AG04449 (cell line): ENCODE measurements at regions not wholly inside any gene's neighbourhood (a gene's known extent, or its start where the extent isn't known, plus 50 kb on each side); places are given as distances from the start of the nearest gene placed in this dataset.

Source experiments
- CTCF ChIA-PET: fragments of 350-600 bp; formaldehyde crosslinking; extraction: SDS; loops from one replicate; lab custom pipeline; 2021; ENCODE audit warnings: antibody characterized with exemption; lab: Yijun Ruan, JAX
- POLR2A ChIA-PET: fragments of 400-600, 350-600 bp; formaldehyde crosslinking; extraction: SDS; loops from one replicate; lab custom pipeline; 2020; ENCODE audit warnings: antibody characterized with exemption, inconsistent platforms; lab: Yijun Ruan, JAX
- DNase-seq: peaks from one replicate; pipeline ENCODE4 v3.0.0-alpha.2; 2010; ENCODE audit warnings: low read depth, low spot score
- H3K4me3 ChIP-seq: 2 replicates; pipeline ENCODE4 v1.5.1; 2011; ENCODE audit warnings: low read depth, mild to moderate bottlenecking, control low read depth, low read length
- CTCF ChIP-seq: IDR thresholded peaks from one replicate; pipeline ENCODE4 v1.5.1; 2011; ENCODE audit warnings: mild to moderate bottlenecking, moderate library complexity, low read length, control low read depth, inconsistent platforms; ENCODE audit not compliant: insufficient read depth; ENCODE audit errors: missing control alignments

GRCh38 chr3:116808725-116809124 lies 99.1 kb downstream of the TUSC7 start:
- ChIA-PET POLR2A (no interaction called here), CTCF (no interaction called here)
- H3K4me3 ChIP-seq = no peak overlapping the region
- no peak for DNase-seq
- no peak for TF ChIP-seq CTCF

GRCh38 chr3:116809208-116809607 lies 99.6 kb downstream of the TUSC7 start:
- CTCF ChIA-PET = no interaction called here
- H3K4me3 ChIP-seq = no peak overlapping the region
- POLR2A ChIA-PET = no interaction called here
- no peak for DNase-seq
- TF ChIP-seq CTCF = no peak

GRCh38 chr3:116811754-116812153 lies 102.2 kb downstream of the TUSC7 start:
- no peak for TF ChIP-seq CTCF
- ChIA-PET POLR2A (no interaction called here), CTCF (no interaction called here)
- no peak for DNase-seq
- H3K4me3 ChIP-seq = no peak overlapping the region

GRCh38 chr3:116812949-116813348 lies 103.4 kb downstream of the TUSC7 start:
- DNase-seq = no peak
- POLR2A ChIA-PET = no interaction called here
- no peak for TF ChIP-seq CTCF
- CTCF ChIA-PET = no interaction called here
- no peak overlapping the region for H3K4me3 ChIP-seq

- no peak for DNase-seq
- no peak overlapping the region for H3K4me3 ChIP-seq
Observed at GRCh38 chr3:116815321-116815720, 105.7 kb downstream of the TUSC7 start.

More at GRCh38 chr3:116815321-116815720, 105.7 kb downstream of the TUSC7 start:
- CTCF ChIA-PET = no interaction called here
- POLR2A ChIA-PET = interaction anchor here (0.6 kb wide), 1 partner anchor 696 kb away, joined by 3 read pairs; no protein-coding TSS in a partner anchor
- no peak for TF ChIP-seq CTCF
